ENCODE measurements at regions not wholly inside any gene's neighbourhood (a gene's known extent, or its start where the extent isn't known, plus 50 kb on each side); places are given as distances from the start of the nearest gene placed in this dataset.

DNA sequence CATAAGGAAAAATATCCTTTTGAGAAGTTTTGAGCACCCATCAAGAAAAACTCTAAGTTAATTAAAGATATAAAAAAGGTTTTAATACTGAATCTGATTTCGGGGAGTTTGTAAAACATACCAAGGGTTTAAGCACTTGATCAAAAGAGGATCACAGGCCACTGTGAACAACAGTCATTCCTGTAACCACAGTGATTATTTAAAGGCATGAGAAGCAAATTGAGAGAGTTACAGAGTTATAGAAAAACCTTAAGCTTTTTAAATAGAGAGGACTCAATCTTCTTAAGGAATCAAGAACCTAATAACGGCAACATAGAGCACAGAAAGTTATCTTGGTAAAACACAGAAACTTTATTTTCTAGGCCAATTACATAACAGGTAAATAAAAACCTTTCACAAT lies 831.6 kb downstream of the C6orf118 start:
- no peak for TF ChIP-seq ESRRG (CRISPR knock-in tag; IDR thresholded peaks at IDR 0.05)
- TF ChIP-seq ZNF8 (CRISPR knock-in tag; IDR thresholded peaks at IDR 0.05): no peak
- TF ChIP-seq, protein P1, sequence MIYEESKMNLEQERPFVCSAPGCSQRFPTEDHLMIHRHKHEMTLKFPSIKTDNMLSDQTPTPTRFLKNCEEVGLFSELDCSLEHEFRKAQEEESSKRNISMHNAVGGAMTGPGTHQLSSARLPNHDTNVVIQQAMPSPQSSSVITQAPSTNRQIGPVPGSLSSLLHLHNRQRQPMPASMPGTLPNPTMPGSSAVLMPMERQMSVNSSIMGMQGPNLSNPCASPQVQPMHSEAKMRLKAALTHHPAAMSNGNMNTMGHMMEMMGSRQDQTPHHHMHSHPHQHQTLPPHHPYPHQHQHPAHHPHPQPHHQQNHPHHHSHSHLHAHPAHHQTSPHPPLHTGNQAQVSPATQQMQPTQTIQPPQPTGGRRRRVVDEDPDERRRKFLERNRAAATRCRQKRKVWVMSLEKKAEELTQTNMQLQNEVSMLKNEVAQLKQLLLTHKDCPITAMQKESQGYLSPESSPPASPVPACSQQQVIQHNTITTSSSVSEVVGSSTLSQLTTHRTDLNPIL (CRISPR knock-in tag; IDR thresholded peaks at IDR 0.05; ENCODE audit: low read depth): no peak
- no peak for TF ChIP-seq ZFP30 (CRISPR knock-in tag; IDR thresholded peaks at IDR 0.05)
- TF ChIP-seq TOX (CRISPR knock-in tag; IDR thresholded peaks at IDR 0.05; ENCODE audit: borderline replicate concordance): no peak
- TF ChIP-seq ZFP3 (CRISPR knock-in tag; IDR thresholded peaks at IDR 0.05): no peak
- TF ChIP-seq OSR1 (CRISPR knock-in tag; IDR thresholded peaks at IDR 0.05): no peak
- TF ChIP-seq, protein P2, sequence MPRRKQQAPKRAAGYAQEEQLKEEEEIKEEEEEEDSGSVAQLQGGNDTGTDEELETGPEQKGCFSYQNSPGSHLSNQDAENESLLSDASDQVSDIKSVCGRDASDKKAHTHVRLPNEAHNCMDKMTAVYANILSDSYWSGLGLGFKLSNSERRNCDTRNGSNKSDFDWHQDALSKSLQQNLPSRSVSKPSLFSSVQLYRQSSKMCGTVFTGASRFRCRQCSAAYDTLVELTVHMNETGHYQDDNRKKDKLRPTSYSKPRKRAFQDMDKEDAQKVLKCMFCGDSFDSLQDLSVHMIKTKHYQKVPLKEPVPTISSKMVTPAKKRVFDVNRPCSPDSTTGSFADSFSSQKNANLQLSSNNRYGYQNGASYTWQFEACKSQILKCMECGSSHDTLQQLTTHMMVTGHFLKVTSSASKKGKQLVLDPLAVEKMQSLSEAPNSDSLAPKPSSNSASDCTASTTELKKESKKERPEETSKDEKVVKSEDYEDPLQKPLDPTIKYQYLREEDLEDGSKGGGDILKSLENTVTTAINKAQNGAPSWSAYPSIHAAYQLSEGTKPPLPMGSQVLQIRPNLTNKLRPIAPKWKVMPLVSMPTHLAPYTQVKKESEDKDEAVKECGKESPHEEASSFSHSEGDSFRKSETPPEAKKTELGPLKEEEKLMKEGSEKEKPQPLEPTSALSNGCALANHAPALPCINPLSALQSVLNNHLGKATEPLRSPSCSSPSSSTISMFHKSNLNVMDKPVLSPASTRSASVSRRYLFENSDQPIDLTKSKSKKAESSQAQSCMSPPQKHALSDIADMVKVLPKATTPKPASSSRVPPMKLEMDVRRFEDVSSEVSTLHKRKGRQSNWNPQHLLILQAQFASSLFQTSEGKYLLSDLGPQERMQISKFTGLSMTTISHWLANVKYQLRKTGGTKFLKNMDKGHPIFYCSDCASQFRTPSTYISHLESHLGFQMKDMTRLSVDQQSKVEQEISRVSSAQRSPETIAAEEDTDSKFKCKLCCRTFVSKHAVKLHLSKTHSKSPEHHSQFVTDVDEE (CRISPR knock-in tag; IDR thresholded peaks at IDR 0.05): no peak
- TF ChIP-seq, protein P3, sequence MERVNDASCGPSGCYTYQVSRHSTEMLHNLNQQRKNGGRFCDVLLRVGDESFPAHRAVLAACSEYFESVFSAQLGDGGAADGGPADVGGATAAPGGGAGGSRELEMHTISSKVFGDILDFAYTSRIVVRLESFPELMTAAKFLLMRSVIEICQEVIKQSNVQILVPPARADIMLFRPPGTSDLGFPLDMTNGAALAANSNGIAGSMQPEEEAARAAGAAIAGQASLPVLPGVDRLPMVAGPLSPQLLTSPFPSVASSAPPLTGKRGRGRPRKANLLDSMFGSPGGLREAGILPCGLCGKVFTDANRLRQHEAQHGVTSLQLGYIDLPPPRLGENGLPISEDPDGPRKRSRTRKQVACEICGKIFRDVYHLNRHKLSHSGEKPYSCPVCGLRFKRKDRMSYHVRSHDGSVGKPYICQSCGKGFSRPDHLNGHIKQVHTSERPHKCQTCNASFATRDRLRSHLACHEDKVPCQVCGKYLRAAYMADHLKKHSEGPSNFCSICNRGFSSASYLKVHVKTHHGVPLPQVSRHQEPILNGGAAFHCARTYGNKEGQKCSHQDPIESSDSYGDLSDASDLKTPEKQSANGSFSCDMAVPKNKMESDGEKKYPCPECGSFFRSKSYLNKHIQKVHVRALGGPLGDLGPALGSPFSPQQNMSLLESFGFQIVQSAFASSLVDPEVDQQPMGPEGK (CRISPR knock-in tag; IDR thresholded peaks at IDR 0.05; ENCODE audit: borderline replicate concordance): no peak
- TF ChIP-seq, protein P4, sequence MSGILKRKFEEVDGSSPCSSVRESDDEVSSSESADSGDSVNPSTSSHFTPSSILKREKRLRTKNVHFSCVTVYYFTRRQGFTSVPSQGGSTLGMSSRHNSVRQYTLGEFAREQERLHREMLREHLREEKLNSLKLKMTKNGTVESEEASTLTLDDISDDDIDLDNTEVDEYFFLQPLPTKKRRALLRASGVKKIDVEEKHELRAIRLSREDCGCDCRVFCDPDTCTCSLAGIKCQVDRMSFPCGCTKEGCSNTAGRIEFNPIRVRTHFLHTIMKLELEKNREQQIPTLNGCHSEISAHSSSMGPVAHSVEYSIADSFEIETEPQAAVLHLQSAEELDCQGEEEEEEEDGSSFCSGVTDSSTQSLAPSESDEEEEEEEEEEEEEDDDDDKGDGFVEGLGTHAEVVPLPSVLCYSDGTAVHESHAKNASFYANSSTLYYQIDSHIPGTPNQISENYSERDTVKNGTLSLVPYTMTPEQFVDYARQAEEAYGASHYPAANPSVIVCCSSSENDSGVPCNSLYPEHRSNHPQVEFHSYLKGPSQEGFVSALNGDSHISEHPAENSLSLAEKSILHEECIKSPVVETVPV (CRISPR knock-in tag; IDR thresholded peaks at IDR 0.05): no peak

Data from SK-N-SH treated with all-trans-retinoic acid at 6 μM for 48 hours (cell line).